Prostate gland (tissue), 2 donors: ENCODE measurements at regions not wholly inside any gene's neighbourhood (a gene's known extent, or its start where the extent isn't known, plus 50 kb on each side); places are given as distances from the start of the nearest gene placed in this dataset.

Source experiments
- DNase-seq: peaks from one replicate; pipeline ENCODE4 v3.0.0-alpha.2; 2019; ENCODE audit warnings: low spot score
- H3K27ac ChIP-seq, 2 donors: fragments of 200-600 bp; sonication (generic); 2 replicates each; pipeline ENCODE4 v1.5.1; 2017 to 2019
- H3K27me3 ChIP-seq: fragments of 200-600 bp; sonication (generic); replicated peaks from 2 replicates; pipeline ENCODE4 v1.5.1; 2019; ENCODE audit not compliant: insufficient read depth
- H3K36me3 ChIP-seq, 2 donors: fragments of 200-600 bp; sonication (generic); 1 replicate in 1 of 2; 2 replicates in 1 of 2; pipeline versions ENCODE4 v1.5.1 to v1.8.1; 2017 to 2019
- H3K4me1 ChIP-seq: fragments of 200-600 bp; sonication (generic); replicated peaks from 2 replicates; pipeline ENCODE4 v1.5.1; 2019
- H3K4me3 ChIP-seq, 2 donors: fragments of 200-600 bp; sonication (generic); 2 replicates each; pipeline ENCODE4 v1.5.1; 2017 to 2019
- H3K9me3 ChIP-seq: fragments of 200-600 bp; sonication (generic); 2 replicates; pipeline ENCODE4 v1.5.1; 2017
- CTCF ChIP-seq, 4 experiments: fragments of 200-600 bp in 2 of 4; fragments of 450-650 bp in 2 of 4; sonication (generic) in 2 of 4; IDR thresholded peaks; 1 replicate in 3 of 4; 2 replicates in 1 of 4; pipeline ENCODE4 v1.5.1; 2016 to 2019; ENCODE audit warnings: antibody characterized with exemption in 4 of 4, mild to moderate bottlenecking in 2 of 4, moderate library complexity in 2 of 4
- POLR2A ChIP-seq: fragments of 450-650 bp; IDR thresholded peaks from one replicate; pipeline ENCODE4 v1.6.1; 2016; ENCODE audit warnings: antibody characterized with exemption, mild to moderate bottlenecking
- POLR2AphosphoS5 ChIP-seq: sonication (generic); formaldehyde crosslinking; IDR thresholded peaks from one replicate; pipeline ENCODE4 v1.6.1; 2017; ENCODE audit warnings: antibody characterized with exemption
- WGBS: methylation state at CpG from one replicate; pipeline ENCODE4 v1.1.5; 2018; 5-methylcytosine and 5-hydroxymethylcytosine counted together
- intact Hi-C: fragments of 100-400 bp; cut with DNase I; formaldehyde crosslinking; loops from one replicate; pipeline ENCODE4 v1.14.2; 2022

- DNase-seq: no peak
- H3K4me1 ChIP-seq: no peaks in the 10 kb centered on the region
- H3K36me3 ChIP-seq: no peaks in the 10 kb centered on the region
- H3K4me3 ChIP-seq: no peak overlapping the region
- H3K27me3 ChIP-seq: no peaks in the 10 kb centered on the region
- H3K9me3 ChIP-seq: no peaks in the 10 kb centered on the region
- intact Hi-C loops: no loop called here
- no peak overlapping the region for H3K27ac ChIP-seq
- TF ChIP-seq POLR2A (no peak), CTCF (IDR thresholded peaks at IDR 0.05) (no peak), POLR2AphosphoS5 (no peak)
Measured at GRCh38 chr1:192873836-192874235, 65.0 kb downstream of the RGS2 start.

GRCh38 chr1:192876633-192877032 is 67.8 kb downstream of the RGS2 start:
- TF ChIP-seq POLR2A (no peak), POLR2AphosphoS5 (no peak), CTCF (IDR thresholded peaks at IDR 0.05) (no peak)
- Histone ChIP-seq H3K27ac (no peak overlapping the region), H3K36me3 (no peaks in the 10 kb centered on the region), H3K27me3 (no peaks in the 10 kb centered on the region), H3K9me3 (no peaks in the 10 kb centered on the region), H3K4me1 (no peaks in the 10 kb centered on the region), H3K4me3 (no peak overlapping the region)
- 72% methylated on average over 1 of the region's 1 CpG for WGBS
- intact Hi-C loops: no loop called here
- no peak for DNase-seq

GRCh38 chr1:192877283-192877886 is 68.5 kb downstream of the RGS2 start:
- Histone ChIP-seq H3K27ac (no peak overlapping the region), H3K4me3 (no peak overlapping the region), H3K4me1 (no peaks in the 10 kb centered on the region), H3K27me3 (no peaks in the 10 kb centered on the region), H3K36me3 (no peaks in the 10 kb centered on the region), H3K9me3 (no peaks in the 10 kb centered on the region)
- DNase-seq: no peak
- 53% methylated on average over 2 of the region's 2 CpGs for WGBS
- TF ChIP-seq CTCF (IDR thresholded peaks at IDR 0.05) (no peak), POLR2AphosphoS5 (no peak), POLR2A (no peak)
- intact Hi-C loops: no loop called here

GRCh38 chr1:192878249-192878648 is 69.4 kb downstream of the RGS2 start:
- Histone ChIP-seq H3K9me3 (no peaks in the 10 kb centered on the region), H3K27ac (no peak overlapping the region), H3K4me1 (no peaks in the 10 kb centered on the region), H3K27me3 (no peaks in the 10 kb centered on the region), H3K4me3 (no peak overlapping the region), H3K36me3 (no peaks in the 10 kb centered on the region)
- intact Hi-C loops: no loop called here
- no peak for TF ChIP-seq POLR2AphosphoS5
- no peak for TF ChIP-seq CTCF (IDR thresholded peaks at IDR 0.05)
- TF ChIP-seq POLR2A: no peak
- no peak for DNase-seq
- WGBS: 29% methylated on average over 1 of the region's 1 CpG

GRCh38 chr1:192879406-192879805 is 70.6 kb downstream of the RGS2 start:
- intact Hi-C loops: no loop called here
- no peak for TF ChIP-seq POLR2AphosphoS5
- TF ChIP-seq CTCF (IDR thresholded peaks at IDR 0.05): no peak
- TF ChIP-seq POLR2A: no peak

More at GRCh38 chr1:192879406-192879805, 70.6 kb downstream of the RGS2 start:
- Histone ChIP-seq H3K36me3 (no peaks in the 10 kb centered on the region), H3K4me1 (no peaks in the 10 kb centered on the region), H3K4me3 (no peak overlapping the region), H3K27ac (no peak overlapping the region), H3K27me3 (no peaks in the 10 kb centered on the region), H3K9me3 (no peaks in the 10 kb centered on the region)
- WGBS: 65% methylated on average over 1 of the region's 1 CpG
- DNase-seq: no peak
